Breast epithelium (tissue), 4 donors: ENCODE measurements at regions not wholly inside any gene's neighbourhood (a gene's known extent, or its start where the extent isn't known, plus 50 kb on each side); places are given as distances from the start of the nearest gene placed in this dataset.

ENCODE experiments used
- DNase-seq, 2 donors: peaks; one replicate each; pipeline ENCODE4 v3.0.0-alpha.2; 2019; ENCODE audit warnings: low spot score in 2 of 2
- H3K27ac ChIP-seq, 2 donors: fragments of 200-600 bp; sonication (generic) in 1 of 2; one replicate each; pipeline ENCODE4 v1.5.1; 2016 to 2019; ENCODE audit warnings: mild to moderate bottlenecking in 1 of 2
- H3K27me3 ChIP-seq, 2 donors: fragments of 200-600 bp; sonication (generic) in 1 of 2; one replicate each; pipeline versions ENCODE4 v1.5.1 to v1.6.0; 2017 to 2019; ENCODE audit warnings: control low read depth in 1 of 2, mild to moderate bottlenecking in 1 of 2
- H3K36me3 ChIP-seq: fragments of 200-600 bp; one replicate; pipeline ENCODE4 v1.5.1; 2019
- H3K4me1 ChIP-seq, 2 donors: fragments of 200-600 bp; sonication (generic); one replicate each; pipeline ENCODE4 v1.5.1; 2016 to 2019; ENCODE audit warnings: control low read depth in 1 of 2
- H3K4me3 ChIP-seq, 3 donors: fragments of 200-600 bp; sonication (generic); 1 replicate in 2 of 3; 2 replicates in 1 of 3; pipeline ENCODE4 v1.5.1; 2016 to 2019; ENCODE audit warnings: mild to moderate bottlenecking in 3 of 3, moderate library complexity in 2 of 3
- H3K9me3 ChIP-seq, 2 donors: fragments of 200-600 bp; sonication (generic) in 1 of 2; one replicate each; pipeline ENCODE4 v1.5.1; 2016 to 2019; ENCODE audit warnings: control low read depth in 1 of 2
- CTCF ChIP-seq, 3 donors: fragments of 450-650 bp; IDR thresholded peaks; one replicate each; pipeline ENCODE4 v1.5.1; 2016 to 2017; ENCODE audit warnings: antibody characterized with exemption in 3 of 3, mild to moderate bottlenecking in 3 of 3, moderate library complexity in 3 of 3
- POLR2A ChIP-seq: fragments of 450-650 bp; IDR thresholded peaks from one replicate; pipeline ENCODE4 v1.6.1; 2016; ENCODE audit warnings: antibody characterized with exemption, mild to moderate bottlenecking, moderate library complexity
- POLR2AphosphoS5 ChIP-seq, 3 donors: sonication (generic); formaldehyde crosslinking; IDR thresholded peaks; one replicate each; pipeline ENCODE4 v1.6.1; 2017; ENCODE audit warnings: antibody characterized with exemption in 3 of 3
- intact Hi-C: fragments of 100-400 bp; cut with DNase I; formaldehyde crosslinking; loops from one replicate; pipeline ENCODE4 v1.15.1; 2023; ENCODE audit warnings: low total_unique reads

DNA sequence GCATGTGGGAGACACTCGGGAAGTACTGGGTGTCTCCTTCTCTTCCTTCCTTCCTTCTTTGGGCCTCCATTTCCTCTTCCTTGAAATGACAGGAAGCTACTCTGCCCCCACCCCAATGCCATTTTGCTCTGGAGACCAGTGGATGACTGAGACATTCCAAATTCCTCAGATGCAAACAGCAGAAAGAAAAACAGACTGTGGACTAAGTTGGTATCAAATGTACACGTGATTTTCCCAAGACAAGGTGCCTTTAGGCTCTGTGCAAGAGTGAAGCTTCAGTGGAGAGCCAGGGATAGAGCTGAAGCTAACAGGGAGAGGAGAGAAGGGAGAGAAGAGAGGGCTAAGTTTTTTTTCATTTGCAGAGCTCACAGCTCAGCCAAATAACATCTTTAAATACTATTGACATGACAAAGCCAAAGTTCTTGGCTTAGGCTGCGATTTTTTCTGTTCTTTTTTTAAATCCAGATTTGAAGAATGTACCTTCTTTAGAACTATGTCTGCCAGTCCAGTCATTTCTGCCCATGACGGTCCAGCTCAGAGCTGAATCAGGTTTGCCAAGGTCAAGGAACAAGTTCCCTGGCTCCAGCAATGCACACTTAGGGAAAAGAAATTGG lies 84.5 kb upstream of the LCLAT1 start:
- H3K4me1 ChIP-seq, result peaks cover 0 to 5% of the 10 kb centered on the region in 2 donors
- H3K9me3 ChIP-seq, result no peaks in the 10 kb centered on the region
- intact Hi-C loops, result no loop called here
- no peak for DNase-seq
- no peaks in the 10 kb centered on the region for H3K27me3 ChIP-seq
- no peaks in the 10 kb centered on the region for H3K36me3 ChIP-seq
- H3K27ac ChIP-seq, result peak overlapping the region; percentile 43 to 65
- TF ChIP-seq POLR2A (no peak), CTCF (IDR thresholded peaks at IDR 0.05) (no peak), POLR2AphosphoS5 (IDR thresholded peaks at IDR 0.05) (no peak)
- no peak overlapping the region for H3K4me3 ChIP-seq

DNA sequence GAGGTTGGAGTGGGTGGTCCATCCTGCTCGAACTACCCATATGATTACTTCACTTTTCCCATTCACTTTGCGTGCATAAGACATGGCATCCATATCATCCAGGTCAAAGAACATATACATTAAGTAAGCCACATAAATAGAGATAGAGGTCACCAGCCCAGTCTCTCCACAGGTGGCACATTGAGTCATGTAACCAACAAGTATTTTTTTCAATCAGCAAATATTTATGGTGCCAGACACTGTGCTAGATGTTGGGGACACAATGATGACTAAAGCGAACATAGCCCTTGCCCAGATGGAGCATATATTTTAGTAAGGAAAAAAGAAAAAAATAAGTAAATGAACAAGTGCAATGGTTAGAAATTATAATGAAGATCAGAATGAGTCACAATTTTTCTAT lies 83.6 kb upstream of the LCLAT1 start:
- Histone ChIP-seq H3K4me3 (no peak overlapping the region), H3K27ac (peak overlapping the region in 1 of 2 donors; percentile 32), H3K36me3 (no peaks in the 10 kb centered on the region), H3K27me3 (no peaks in the 10 kb centered on the region), H3K4me1 (peaks cover 0 to 5% of the 10 kb centered on the region in 2 donors), H3K9me3 (no peaks in the 10 kb centered on the region)
- TF ChIP-seq CTCF (IDR thresholded peaks at IDR 0.05), result no peak
- no peak for TF ChIP-seq POLR2AphosphoS5 (IDR thresholded peaks at IDR 0.05)
- no peak for TF ChIP-seq POLR2A
- intact Hi-C loops, result no loop called here
- DNase-seq, result no peak

GRCh38 chr2:30365201-30365600 lies 81.8 kb upstream of the LCLAT1 start:
- DNase-seq, result no peak
- intact Hi-C loops, result no loop called here

DNA sequence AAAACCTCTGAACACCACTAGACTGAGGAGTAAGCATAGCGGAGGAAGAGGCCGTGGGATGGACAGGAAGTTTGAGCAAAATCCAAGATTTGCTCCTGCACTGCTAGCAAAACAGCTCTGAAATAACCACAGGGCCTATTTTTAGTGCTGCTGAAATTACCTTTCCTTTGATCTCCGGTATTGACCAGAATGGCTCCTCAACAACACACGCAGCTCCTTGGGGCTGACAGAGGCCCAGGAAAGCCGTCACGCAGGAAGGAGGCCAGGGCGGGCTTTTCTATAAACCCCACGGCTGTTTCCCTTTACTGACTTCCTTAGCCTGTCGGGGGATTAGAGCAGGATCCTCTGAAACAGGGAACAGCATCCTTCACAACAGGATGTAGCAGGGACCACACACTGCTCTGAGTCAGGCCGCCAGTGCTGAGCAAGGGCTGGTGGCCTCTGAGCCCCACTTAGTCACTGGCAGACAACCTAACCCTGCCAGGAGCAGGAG lies 80.8 kb upstream of the LCLAT1 start:
- no peak for DNase-seq
- Histone ChIP-seq H3K9me3 (no peaks in the 10 kb centered on the region), H3K27me3 (no peaks in the 10 kb centered on the region), H3K4me3 (no peak overlapping the region), H3K27ac (peak overlapping the region; percentile 18 to 49), H3K4me1 (no peaks in the 10 kb centered on the region), H3K36me3 (no peaks in the 10 kb centered on the region)
- intact Hi-C loops, result no loop called here
- no peak for TF ChIP-seq CTCF (IDR thresholded peaks at IDR 0.05)
- TF ChIP-seq POLR2A, result no peak

More at GRCh38 chr2:30365201-30365600, 81.8 kb upstream of the LCLAT1 start:
- peak overlapping the region; percentile 59 to 60 for H3K27ac ChIP-seq
- H3K9me3 ChIP-seq, result no peaks in the 10 kb centered on the region
- H3K4me1 ChIP-seq, result no peaks in the 10 kb centered on the region
- no peak for TF ChIP-seq POLR2AphosphoS5 (IDR thresholded peaks at IDR 0.05)
- TF ChIP-seq POLR2A, result no peak
- TF ChIP-seq CTCF (IDR thresholded peaks at IDR 0.05), result peak in 1 of 3 donors; percentile 11
- no peak overlapping the region for H3K4me3 ChIP-seq
- no peaks in the 10 kb centered on the region for H3K36me3 ChIP-seq
- no peaks in the 10 kb centered on the region for H3K27me3 ChIP-seq

DNA sequence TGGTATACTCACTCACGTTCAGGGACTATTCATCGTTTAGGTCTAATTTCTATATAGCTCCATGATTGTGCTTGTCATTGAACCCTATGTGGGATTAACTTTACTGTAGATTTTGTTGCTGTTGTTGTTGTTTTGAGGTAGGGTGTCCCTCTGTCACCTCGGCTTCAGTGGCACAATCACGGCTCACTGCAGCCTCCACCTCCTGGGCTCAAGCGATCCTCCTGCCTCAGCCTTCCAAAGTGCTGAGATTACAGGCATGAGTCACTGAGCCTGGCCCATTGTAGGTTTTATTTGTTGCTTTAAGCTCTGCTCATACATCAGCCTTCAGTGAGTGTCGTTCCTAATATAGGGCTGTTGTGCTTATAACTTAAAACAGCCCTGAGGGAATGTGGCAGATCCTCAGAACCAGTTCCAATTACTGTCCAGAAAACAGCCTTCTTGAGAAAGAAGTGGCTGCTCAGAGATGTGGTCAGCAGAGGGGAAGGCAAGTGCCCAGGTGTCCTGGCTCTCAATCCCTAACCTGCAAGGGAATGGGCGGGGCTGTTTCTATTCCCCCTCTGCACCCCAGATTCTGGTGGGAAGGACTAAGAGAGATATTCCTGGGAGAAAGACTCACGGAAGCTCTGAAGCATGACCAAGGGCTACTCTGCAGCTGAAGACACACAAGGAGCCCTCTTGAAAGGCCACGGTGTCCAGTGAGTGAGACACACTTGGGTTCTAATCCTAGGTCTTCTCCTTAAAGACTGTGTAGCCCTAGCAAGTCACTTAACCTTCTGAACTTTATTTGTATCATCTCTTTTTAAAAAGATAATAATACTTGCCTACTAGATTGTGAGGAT lies 79.6 kb upstream of the LCLAT1 start:
- no peak overlapping the region for H3K4me3 ChIP-seq
- H3K9me3 ChIP-seq, result no peaks in the 10 kb centered on the region
- H3K27me3 ChIP-seq, result no peaks in the 10 kb centered on the region
- no peaks in the 10 kb centered on the region for H3K4me1 ChIP-seq
- no peak for DNase-seq
- peak overlapping the region in 1 of 2 donors; percentile 19 for H3K27ac ChIP-seq
- H3K36me3 ChIP-seq, result no peaks in the 10 kb centered on the region
- intact Hi-C loops, result no loop called here
- TF ChIP-seq CTCF (IDR thresholded peaks at IDR 0.05), result no peak
- TF ChIP-seq POLR2AphosphoS5 (IDR thresholded peaks at IDR 0.05), result peak in 1 of 3 donors; percentile 11
